ENCODE measurements at regions not wholly inside any gene's neighbourhood (a gene's known extent, or its start where the extent isn't known, plus 50 kb on each side); places are given as distances from the start of the nearest gene placed in this dataset.

DNA sequence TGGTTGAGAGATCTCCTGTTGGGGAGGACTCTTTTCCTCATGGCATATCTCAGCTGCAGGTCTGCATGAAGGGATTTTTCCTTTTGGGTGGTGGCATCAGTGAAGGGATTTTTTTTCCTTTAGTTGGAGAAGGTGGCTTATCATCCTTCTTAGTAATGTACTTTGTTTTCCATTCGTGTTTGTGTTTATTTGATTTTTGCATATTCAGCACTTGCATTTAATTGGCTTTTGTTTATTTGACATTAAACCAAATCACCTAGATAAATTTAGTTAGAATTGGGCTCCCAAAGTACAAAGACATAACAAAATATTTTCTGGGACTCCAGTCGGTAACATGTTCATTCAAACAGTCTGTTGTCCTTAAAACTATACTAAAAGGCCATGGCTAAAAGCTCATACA, 56.2 kb upstream of the MANEA start:
- H3K9me3 ChIP-seq: no peaks in the 10 kb centered on the region
- TF ChIP-seq, protein P1, sequence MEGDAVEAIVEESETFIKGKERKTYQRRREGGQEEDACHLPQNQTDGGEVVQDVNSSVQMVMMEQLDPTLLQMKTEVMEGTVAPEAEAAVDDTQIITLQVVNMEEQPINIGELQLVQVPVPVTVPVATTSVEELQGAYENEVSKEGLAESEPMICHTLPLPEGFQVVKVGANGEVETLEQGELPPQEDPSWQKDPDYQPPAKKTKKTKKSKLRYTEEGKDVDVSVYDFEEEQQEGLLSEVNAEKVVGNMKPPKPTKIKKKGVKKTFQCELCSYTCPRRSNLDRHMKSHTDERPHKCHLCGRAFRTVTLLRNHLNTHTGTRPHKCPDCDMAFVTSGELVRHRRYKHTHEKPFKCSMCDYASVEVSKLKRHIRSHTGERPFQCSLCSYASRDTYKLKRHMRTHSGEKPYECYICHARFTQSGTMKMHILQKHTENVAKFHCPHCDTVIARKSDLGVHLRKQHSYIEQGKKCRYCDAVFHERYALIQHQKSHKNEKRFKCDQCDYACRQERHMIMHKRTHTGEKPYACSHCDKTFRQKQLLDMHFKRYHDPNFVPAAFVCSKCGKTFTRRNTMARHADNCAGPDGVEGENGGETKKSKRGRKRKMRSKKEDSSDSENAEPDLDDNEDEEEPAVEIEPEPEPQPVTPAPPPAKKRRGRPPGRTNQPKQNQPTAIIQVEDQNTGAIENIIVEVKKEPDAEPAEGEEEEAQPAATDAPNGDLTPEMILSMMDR (IDR thresholded peaks at IDR 0.05; ENCODE audit: low read depth, low read length): no peak
- no peaks in the 10 kb centered on the region for H3K4me1 ChIP-seq
- H3K4me3 ChIP-seq (ENCODE audit: low read depth, low read length): no peak overlapping the region
- no peaks in the 10 kb centered on the region for H3K27me3 ChIP-seq
- DNase-seq: no peak
- no peaks in the 10 kb centered on the region for H3K36me3 ChIP-seq

Measured in BE2C (cell line).